PFSK-1 (cell line): ENCODE measurements at regions not wholly inside any gene's neighbourhood (a gene's known extent, or its start where the extent isn't known, plus 50 kb on each side); places are given as distances from the start of the nearest gene placed in this dataset.

ENCODE experiments used
- FOXP2 ChIP-seq: optimal IDR thresholded peaks from 2 replicates; pipeline ENCODE3; 2011; ENCODE audit warnings: borderline replicate concordance, control low read depth, inconsistent platforms; ENCODE audit not compliant: insufficient read depth; ENCODE audit errors: extremely low read length, extremely low read depth
- POLR2AphosphoS5 ChIP-seq: IDR thresholded peaks from 2 replicates; pipeline ENCODE4 v1.6.1; 2012; ENCODE audit warnings: low read depth, mild to moderate bottlenecking, control low read depth, low read length, moderate library complexity
- SIN3A ChIP-seq: IDR thresholded peaks from 2 replicates; pipeline ENCODE4 v1.6.1; 2012; ENCODE audit warnings: mild to moderate bottlenecking, low read length, moderate library complexity, borderline replicate concordance; ENCODE audit not compliant: insufficient read depth
- TAF1 ChIP-seq: IDR thresholded peaks from 2 replicates; pipeline ENCODE4 v1.6.1; 2012; ENCODE audit warnings: low read length, control low read depth, borderline replicate concordance; ENCODE audit not compliant: insufficient read depth
- TF ChIP-seq, protein P1 (sequence below), 2 experiments: IDR thresholded peaks; 2 replicates each; pipeline versions ENCODE4 v1.6.1 to v1.8.0; 2011 to 2012; ENCODE audit warnings: low read depth in 2 of 2, low read length in 2 of 2, control low read depth in 1 of 2, inconsistent platforms in 1 of 2, mild to moderate bottlenecking in 1 of 2, moderate library complexity in 1 of 2; ENCODE audit not compliant: insufficient read depth in 1 of 2

DNA sequence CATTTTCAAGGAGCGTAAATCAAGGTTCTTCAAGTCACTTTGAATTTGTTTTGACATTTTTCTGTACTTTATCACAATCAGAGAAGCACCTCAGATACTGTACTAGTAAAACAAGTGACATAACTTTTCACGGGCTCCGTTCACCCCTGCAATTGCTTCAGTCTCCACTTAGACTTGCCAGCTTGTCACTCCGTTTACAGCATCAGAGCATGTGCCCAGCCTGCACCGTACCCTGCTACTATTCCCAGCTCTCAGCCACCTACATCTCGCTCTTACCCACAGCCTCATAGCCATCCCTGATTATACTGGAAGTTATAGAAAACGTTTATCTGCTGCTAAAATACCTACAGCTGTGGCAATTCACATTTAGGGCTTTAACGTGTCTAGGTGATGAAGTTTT is 135.3 kb upstream of the TENM3 start:
- TF ChIP-seq, protein P1, sequence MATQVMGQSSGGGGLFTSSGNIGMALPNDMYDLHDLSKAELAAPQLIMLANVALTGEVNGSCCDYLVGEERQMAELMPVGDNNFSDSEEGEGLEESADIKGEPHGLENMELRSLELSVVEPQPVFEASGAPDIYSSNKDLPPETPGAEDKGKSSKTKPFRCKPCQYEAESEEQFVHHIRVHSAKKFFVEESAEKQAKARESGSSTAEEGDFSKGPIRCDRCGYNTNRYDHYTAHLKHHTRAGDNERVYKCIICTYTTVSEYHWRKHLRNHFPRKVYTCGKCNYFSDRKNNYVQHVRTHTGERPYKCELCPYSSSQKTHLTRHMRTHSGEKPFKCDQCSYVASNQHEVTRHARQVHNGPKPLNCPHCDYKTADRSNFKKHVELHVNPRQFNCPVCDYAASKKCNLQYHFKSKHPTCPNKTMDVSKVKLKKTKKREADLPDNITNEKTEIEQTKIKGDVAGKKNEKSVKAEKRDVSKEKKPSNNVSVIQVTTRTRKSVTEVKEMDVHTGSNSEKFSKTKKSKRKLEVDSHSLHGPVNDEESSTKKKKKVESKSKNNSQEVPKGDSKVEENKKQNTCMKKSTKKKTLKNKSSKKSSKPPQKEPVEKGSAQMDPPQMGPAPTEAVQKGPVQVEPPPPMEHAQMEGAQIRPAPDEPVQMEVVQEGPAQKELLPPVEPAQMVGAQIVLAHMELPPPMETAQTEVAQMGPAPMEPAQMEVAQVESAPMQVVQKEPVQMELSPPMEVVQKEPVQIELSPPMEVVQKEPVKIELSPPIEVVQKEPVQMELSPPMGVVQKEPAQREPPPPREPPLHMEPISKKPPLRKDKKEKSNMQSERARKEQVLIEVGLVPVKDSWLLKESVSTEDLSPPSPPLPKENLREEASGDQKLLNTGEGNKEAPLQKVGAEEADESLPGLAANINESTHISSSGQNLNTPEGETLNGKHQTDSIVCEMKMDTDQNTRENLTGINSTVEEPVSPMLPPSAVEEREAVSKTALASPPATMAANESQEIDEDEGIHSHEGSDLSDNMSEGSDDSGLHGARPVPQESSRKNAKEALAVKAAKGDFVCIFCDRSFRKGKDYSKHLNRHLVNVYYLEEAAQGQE (IDR thresholded peaks at IDR 0.05; ENCODE audit: insufficient read depth in 1 of 2, low read depth in 2 of 2, low read length in 2 of 2): no peak
- no peak for TF ChIP-seq SIN3A
- TF ChIP-seq POLR2AphosphoS5: no peak
- no peak for TF ChIP-seq TAF1
- TF ChIP-seq FOXP2: no peak
